Stimulated activated naive CD8-positive, alpha-beta T cell treated with anti-CD3 and anti-CD28 coated beads, Interleukin-15, Interleukin-2, amounts not matched to agents 100 U/mL and 50 U/mL, for 24 hours (primary cell): ENCODE measurements at regions not wholly inside any gene's neighbourhood (a gene's known extent, or its start where the extent isn't known, plus 50 kb on each side); places are given as distances from the start of the nearest gene placed in this dataset.
"Not testable (repeated sequence)": the region's sequence is repeated elsewhere in the genome, so short reads cannot be mapped to it uniquely, and the experiment has no call there.

Source experiments
- ATAC-seq: fragments of 150-1000 bp; cut with Tn5 transposase; one replicate; pipeline ENCODE4 v1.10.0; 2021
- DNase-seq: peaks from one replicate; pipeline ENCODE4 v3.0.0; 2021

DNA sequence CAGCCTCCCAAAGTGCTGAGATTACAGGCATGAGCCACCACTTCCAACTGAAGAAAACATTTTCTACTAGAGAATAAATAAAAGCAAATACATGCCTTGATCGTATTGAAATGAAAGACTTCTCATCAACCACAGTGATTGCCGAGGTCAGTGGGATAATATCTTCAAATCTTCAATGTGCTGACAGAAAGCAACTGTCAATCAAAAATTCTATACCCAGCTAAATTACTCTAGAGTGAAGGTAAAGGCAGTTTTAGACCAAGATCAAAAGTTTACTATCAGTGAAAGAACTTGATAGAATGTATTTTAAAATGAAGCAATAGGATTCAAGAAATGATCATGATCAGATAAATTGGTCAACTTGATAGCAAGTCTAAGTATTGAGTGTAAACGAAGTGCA lies 130.6 kb downstream of the BRD1 start:
- ATAC-seq, result no peak
- DNase-seq, result no peak

DNA sequence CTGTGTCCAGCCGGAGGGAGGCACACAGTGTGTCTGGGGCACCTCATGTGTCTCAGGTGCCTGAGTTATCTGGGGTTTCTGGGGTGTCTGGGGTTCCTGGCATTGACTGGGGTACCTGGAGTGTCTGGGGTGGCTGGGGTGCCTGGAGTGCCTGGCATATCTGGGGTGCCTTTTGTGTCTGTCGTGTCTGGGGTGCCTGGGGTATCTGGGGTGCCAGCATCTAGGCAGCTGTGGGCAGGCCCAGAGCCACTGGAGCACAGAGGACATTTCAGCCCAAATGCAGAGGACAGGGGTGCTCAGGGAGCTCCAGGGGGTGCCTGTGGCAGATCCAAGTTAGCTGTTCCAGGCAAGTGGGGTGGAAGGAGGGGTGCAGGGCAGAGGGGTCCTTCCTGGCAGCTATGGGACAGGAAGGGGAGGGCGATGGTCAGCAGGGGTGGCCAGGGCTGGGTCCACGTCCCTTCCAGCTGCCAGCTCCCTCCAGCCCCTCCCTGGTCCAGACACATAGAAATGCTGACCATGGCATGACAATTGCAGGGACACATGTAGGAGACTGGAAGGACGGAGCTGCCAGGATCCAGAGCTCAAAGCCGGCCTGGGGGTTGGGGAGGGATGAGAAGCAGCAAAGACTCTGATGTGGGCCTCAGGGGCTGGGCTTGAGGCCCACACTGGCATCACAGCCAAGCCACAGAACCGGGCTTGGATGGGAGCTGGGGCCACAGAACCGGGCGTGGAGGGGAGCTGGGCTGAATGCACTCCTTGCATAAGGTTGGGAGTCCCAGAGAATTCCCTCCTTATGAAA lies 133.0 kb downstream of the BRD1 start:
- DNase-seq (no peak), ATAC-seq (no peak)

DNA sequence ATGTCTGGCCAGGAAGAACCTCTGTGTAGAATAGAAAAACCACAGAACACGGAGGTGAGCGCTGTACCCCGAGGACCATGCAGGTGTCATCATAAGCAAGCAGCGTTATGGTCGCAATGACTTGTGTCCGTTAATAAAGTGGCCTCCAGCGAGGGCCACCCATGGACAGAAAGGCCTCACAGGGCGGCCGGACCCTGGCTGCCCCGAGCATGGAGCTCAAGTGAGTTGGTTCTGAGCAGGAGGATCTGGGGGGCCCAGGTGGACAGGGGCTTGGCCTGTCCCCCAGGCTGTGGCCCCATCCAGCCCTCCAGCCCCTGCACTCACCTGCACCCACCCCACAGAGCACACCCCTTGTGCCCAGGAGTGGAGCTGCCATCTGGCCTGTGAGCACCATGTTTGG lies 133.8 kb downstream of the BRD1 start:
- ATAC-seq (no peak), DNase-seq (no peak)

DNA sequence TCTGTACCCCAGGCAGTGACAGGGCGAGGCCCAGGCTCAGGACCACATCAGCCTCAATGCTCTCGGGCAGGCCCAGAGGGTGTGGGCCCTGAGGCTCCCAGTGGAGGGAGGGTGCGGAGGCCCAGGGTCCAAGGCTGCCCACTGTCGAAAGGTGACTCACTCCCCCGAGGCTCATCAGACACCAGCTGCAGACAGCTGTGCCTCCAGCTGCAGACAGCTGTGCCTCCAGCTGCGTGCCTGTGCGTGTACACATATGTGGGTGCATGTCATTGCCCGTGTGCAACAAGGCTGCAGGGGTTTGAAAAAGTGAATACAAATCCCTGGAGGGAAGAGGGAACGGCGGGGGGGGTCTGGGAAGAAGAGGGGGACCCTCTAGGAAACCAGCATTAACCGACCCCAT lies 134.3 kb downstream of the BRD1 start:
- peak; percentile 38 for ATAC-seq
- no peak for DNase-seq

DNA sequence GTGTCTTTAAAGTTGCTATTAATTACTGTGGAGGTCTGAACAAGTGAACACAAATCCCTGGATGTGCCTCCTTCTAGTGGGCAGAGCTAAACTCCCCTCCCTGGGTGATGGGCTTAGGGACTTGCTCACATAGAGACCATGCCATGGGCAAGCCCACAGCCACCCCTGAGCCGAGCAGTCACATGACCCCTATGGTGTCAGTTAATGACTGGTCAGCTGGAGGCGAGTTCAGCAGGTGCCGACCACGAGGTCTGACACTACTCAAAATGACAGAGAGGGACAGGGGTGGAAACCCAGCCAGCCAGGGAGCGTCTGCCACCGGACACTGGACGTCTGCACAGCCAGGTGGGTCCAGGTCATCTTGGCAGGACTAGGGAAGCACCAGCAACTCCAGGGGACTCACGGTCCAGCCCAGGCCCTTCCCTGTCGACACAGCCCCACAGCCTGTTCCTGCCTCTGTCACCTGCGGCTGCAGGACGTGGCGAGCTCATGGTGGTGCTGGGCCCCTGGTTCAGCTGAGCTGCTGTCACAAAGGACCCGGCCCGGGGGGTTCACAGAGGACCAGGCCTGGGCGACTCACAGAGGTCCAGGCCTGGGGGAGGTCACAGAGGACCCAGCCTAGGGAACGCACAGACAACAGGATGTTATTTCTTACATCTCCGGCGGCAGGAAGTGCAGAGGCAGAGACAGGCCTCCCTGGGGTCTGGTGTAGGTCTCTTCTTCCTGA lies 135.0 kb downstream of the BRD1 start:
- ATAC-seq, result peak; percentile 17
- DNase-seq, result no peak

DNA sequence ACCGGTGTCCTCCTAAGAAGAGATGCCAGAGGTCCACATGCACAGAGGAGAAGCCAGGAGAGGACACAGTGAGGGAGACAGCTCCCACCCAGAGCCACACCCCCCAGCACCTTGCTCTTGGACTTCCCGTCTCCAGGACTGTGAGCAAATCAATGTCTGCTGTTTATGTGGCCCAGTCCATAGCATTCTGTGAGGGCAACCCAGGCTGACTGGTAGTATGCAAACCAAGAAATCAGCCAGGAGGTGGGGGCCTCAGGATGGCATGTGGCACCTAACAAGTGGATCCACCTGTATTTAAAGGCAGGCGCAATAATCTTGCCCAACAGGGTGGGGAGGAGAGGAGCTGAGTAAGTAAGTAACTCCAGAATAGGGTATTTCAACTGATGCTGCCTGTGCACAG lies 136.4 kb downstream of the BRD1 start:
- ATAC-seq (no peak), DNase-seq (no peak)

DNA sequence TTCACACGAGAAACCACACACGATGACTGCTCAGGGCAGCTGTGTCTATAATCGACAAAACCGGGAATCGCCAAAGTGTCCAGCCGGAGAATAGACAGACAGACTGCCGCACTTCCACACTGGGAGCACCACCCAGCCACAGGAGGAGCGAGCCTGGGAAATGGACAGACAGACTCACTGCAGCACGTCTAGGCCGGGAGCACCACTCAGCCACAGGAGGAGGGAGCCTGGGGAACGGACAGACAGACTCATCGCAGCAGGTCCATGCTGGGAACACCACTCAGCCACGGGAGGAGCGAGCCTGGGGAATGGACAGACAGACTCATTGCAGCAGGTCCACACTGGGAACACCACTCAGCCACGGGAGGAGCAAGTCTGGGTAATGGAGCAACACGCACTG lies 137.2 kb downstream of the BRD1 start:
- DNase-seq, result no peak
- ATAC-seq, result no peak

DNA sequence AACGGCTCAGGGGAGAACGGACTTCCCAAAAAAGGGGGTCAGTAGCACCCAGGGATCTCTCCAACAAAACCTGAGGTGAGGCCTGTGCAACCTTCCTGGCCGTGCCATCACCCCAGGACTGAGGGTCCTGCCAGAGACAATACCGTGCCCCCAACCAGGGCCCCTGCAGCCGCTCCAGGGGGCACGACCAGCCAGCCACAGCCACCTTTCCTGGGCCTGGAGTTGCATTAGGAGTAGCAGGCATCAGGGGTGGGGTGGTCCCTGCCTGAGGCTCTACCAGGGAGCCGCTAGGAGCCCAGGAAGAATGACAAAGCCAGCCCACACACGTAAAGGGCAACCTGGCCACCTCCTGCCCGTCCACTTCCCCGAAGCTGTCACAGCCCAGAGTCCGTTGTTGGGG lies 137.8 kb downstream of the BRD1 start:
- no peak for ATAC-seq
- no peak for DNase-seq

DNA sequence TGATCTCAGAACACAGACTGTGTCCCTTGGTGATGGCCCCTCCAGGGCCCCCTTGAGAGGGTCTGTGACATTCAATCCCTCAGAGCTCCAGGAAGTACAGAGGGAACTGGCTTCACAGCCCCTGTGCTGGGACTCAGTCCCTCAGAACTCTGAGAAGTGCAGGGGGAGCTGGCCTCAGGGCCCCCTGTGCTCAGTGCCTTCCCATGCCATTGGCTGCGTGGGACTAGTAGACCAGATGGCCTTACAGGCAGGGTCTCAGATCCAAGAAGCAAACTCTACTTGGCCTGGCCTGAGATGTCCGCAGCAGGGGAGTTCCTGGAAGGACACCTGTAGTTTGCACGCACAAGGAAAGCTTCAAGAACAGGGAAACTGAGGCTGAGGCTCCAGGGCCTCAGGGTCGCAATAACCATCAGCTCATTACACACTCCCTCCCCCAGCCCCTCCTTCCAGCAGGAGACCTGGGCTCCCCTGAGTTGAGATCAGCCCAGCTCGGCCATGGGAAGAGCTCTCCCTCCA lies 138.4 kb downstream of the BRD1 start:
- no peak for ATAC-seq
- no peak for DNase-seq

DNA sequence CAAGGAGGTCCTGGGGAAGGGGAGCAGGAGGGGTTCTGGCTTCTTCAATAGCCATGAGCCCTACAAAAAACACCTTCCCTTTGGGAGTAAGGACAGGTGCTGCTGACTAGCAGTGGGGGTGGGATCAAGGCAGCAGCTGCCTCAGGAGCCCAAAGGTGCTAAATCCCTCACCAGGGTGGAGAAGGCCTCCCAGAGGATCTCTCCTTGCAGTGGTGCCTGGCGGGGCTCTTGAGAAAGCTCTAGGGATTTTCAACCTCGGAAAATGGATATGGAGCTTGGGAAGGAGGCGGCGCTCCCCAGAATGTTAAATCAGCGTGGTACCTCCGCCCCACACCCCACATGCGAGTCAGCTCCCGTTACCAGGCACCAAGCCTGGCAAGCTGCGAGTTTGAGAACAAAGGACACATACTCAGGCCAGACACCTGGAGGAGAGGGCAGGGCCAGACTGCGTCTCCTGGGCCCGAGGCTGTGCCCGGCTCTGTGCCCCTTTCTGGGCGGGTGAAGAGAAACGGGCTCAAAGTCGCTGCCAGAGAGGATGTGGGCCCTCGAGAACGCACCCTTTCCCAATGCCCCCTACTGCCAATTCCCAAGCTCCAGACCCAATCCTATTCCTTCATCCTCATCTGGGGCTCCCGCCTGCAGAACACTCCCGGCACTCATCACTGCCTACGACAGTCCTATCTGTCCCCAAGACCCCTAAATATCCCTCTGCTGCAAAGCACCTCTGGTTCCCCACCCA lies 139.0 kb downstream of the BRD1 start:
- ATAC-seq (no peak), DNase-seq (no peak)

DNA sequence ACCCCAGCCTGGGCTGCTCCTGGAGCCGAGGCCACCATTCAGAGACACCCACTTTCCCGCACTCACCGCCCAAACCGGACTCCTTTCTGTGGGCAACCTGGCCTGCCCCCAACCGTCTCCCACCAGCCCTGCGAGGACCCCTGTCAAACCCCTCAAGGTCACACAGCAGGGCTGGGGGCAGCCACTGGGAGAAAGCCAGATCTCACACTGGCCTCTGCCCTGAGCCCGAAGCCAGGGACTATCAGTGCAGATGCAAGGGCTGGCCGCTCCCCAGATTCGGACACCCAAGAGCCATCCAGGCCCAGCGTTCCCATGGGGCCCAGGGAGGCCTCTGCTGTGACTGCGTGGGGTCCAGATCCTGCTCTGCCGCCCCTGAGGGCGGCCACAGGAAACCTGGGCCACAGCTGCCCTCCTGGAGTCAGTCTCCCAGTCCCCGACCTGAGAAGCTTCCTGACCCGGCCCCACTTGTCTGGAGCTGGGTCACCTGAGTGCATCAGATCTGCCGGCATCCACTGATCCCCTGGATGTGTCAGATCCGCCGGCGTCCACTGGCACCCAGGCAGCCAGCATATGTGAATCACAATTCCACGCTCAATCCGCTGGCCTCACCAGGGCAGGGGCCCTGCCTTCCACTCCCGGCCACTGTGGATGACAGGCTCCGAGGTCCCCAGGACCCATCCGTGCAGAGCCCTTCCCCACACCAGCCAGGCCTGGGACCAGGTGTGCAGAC lies 139.7 kb downstream of the BRD1 start:
- ATAC-seq, result no peak
- DNase-seq, result no peak

DNA sequence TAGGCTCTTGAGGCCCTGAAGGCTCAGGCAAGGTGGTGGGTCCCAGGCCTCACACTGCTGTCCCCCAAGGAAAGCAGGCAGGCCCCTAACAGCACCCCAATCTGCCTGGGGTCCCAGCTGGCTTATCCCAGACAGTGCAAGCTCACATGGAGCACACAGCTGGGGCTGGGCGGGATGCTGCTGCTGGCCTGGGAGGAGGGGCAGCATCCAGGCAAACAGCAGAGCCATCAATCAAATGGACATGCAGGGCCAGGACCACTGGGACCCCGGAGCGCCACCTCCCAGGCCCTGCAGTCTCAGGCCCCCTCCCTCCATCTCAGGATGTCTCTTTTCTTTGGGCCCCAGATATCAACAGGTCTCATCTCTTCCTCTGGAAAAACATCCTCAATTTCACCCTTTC lies 140.3 kb downstream of the BRD1 start:
- DNase-seq (no peak), ATAC-seq (no peak)

DNA sequence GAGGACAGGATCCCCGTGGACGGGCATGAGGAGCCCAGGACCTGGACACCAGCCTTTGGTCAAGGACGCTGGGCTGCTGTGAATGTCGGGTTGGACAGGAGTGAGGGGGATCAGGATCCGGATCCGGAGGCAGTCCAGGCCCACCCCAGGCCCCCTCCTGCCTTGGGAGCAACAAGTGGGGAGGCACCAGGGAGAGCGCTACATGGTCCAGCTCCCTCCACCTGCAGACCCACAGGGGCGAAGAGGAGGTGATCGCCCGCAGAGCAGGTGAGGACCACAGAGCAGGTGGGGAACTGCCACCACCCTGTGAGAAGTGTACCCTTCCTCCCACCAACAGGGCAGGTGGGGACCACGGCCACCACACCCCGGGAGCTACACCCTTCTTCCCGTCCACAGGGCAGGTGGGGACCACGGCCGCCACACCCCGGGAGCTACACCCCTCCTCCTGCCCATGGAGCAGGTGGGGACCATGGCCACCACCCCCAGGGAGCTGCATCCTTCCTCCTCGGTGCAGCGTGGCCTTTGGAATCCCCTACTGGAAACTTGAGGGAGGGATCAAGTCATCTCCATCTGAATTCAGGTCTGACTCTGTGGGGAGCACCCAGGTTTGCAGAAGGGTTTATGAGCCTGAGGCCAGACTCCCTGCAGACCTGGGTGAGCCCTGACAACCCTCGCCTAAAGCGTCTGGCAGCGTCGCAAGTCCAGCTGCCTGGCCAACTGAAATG lies 141.0 kb downstream of the BRD1 start:
- ATAC-seq (no peak), DNase-seq (no peak)

DNA sequence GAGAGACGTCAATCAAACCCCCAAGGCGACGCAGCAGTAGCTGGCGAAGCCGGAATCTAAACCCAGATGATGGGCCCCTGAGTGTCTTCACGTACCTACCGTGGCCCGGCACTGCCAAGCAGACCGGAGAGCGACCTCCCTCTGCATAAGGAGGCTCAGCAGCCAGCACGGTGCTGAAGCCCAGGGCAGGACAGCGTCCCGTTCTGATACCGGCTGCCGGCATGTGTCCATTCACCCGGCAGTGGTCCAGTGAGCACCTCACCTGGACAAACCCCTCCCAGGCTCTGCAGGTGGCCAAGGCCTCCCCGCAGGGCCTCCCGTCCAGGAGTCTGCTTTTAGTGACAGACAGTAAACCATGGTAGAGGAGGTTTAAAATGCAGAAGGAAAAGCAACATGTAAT lies 142.0 kb downstream of the BRD1 start:
- DNase-seq (no peak), ATAC-seq (no peak)

DNA sequence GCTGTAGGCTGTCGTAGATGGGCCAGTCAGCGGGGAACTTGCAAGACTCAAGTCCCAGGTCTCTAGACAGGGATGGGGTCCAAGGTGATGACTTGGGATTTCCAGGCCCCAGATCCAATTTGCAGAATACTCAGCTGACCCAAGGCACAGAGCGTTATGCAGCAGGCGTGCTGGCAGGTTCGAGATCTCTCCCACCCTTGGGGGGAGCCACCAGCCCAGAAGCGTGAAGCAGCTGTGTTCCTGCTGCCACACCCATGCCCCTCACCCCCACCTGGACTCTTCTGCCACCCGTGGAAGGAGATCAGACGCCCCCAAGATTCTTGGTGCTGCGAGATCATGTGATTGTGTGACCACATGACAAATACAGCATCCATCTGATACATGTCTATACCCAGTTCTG lies 142.6 kb downstream of the BRD1 start:
- DNase-seq (no peak), ATAC-seq (no peak)

DNA sequence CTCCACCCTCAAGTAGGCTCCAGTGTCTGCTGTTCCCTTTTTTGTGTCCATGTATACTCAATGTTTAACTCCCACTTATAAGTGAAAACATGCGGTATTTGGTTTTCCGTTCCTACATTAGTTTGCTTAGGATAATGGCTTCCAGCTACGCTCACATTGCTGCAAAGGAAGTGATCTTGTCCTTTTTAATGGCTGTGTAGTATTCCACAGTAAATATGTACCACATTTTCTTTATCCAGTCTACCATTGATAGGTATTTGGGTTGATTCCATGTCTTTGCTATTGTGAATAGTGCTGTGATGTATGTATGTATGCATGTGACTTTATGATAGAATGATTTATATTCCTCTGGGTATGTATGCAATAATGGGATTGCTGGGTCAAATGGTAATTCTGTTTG lies 144.6 kb downstream of the BRD1 start:
- ATAC-seq (no peak), DNase-seq (no peak)

DNA sequence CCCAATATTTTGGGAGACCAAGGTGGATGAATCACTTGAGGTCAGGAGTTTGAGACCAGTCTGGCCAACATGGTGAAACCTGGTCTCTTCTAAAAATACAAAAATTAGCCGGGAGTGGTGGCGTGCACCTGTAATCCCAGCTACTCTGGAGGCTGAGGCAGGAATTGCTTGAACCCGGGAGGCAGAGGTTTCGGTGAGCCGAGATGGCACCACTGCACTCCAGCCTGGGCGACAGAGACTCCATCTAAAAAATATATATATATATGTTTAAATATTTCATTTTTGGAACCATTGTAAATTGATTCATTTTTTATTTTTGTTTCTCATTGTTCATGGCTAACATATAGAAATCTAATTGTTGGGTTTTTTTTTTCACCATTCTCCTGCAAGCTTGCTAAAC lies 146.9 kb downstream of the BRD1 start:
- not testable (repeated sequence) for DNase-seq, ATAC-seq

DNA sequence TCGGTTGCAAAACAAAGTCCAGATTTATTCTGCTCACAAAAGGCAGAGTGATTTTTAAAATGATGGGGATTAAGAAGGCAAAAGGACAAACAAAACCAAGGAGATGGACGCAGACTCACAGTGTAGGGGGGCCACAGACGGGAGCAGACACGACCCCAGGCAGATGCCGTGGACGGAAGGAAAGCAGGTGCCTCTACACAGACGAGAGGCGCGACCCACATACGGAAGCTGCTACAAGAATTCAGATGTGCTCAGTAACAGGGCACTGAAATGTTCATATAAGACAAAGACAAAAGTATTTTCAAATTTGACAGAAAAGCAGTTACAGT lies 148.9 kb downstream of the BRD1 start:
- no peak for ATAC-seq

DNA sequence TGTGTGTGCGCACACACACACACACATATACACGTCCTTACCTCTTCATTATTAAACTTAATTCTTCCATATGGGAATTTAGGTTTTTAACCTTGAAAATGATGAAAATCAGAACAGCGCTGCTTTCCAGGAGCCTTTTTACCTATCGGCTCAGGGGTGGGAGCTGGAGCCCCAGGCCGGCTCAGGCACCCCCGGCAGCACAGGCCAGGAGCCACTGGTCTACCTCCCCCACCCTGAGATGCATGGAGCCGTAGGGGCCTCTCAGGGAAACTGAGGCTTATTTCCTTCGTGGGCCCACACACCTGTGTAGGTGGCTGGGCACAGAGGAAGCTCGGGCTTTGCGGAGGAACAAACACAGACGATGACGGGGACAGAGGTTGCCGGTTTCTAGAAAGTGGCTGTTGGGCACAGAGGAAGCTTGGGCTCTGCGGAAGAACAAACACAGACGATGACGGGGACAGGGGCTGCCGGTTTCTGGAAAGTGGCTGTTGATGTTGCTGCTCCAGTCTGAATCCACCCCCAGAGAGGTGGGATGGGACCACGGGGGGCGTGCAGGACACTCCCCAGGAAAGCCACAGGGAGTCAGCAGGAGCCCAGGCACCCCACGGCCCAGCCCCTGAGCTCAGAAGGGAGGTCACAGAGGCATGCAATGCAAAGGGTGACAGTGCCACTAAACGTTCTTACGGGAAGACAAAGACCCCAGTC lies 149.4 kb downstream of the BRD1 start:
- ATAC-seq (no peak), DNase-seq (no peak)

More for the DNA sequence above, 148.9 kb downstream of the BRD1 start:
- DNase-seq, result no peak

DNA sequence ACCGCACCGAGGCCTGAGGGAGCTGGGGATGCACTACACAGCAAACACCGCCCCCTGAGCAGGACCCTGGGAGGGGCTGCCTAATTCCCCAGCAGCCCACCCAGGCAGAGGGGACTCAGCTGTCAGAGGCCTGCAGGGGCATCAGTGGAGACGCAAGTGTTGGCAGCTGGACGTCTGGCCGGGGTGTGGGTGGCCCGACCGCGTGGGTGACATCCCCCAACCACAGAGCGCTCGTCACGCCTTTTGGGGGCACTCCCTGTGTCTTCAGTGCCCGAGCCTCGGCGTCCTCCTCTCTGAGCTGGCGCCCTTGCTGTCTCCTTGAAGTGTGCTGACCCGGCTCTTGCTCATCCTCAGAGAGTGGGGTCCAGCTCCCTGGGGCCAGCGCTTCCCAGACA lies 150.2 kb downstream of the BRD1 start:
- no peak for ATAC-seq
- no peak for DNase-seq
